GM10266 (cell line): ENCODE measurements at regions not wholly inside any gene's neighbourhood (a gene's known extent, or its start where the extent isn't known, plus 50 kb on each side); places are given as distances from the start of the nearest gene placed in this dataset.

ENCODE experiments used
- DNase-seq: peaks from one replicate; pipeline ENCODE4 v3.0.0; 2012; ENCODE audit errors: extremely low spot score
- CTCF ChIP-seq: IDR thresholded peaks from 2 replicates; pipeline ENCODE4 v1.5.1; 2012; ENCODE audit warnings: mild to moderate bottlenecking, low read depth; ENCODE audit not compliant: control insufficient read depth, insufficient read depth; ENCODE audit errors: missing control alignments

- no peak for DNase-seq
- no peak for TF ChIP-seq CTCF
These were observed 244.1 kb upstream of the TNC start for GRCh38 chr9:115362101-115362500.

GRCh38 chr9:115362640-115363039, 244.7 kb upstream of the TNC start:
- no peak for DNase-seq

GRCh38 chr9:115364991-115365390, 247.0 kb upstream of the TNC start:
- no peak for DNase-seq
- no peak for TF ChIP-seq CTCF

More at GRCh38 chr9:115362640-115363039, 244.7 kb upstream of the TNC start:
- no peak for TF ChIP-seq CTCF

- DNase-seq, result no peak
- TF ChIP-seq CTCF, result no peak
These were observed 249.4 kb upstream of the TNC start for GRCh38 chr9:115367321-115367720.

GRCh38 chr9:115367780-115368525, 250.0 kb upstream of the TNC start:
- DNase-seq, result no peak
- no peak for TF ChIP-seq CTCF

GRCh38 chr9:115369322-115369957, 251.5 kb upstream of the TNC start:
- no peak for DNase-seq
- TF ChIP-seq CTCF, result no peak
